Loucy (cell line): ENCODE measurements at regions not wholly inside any gene's neighbourhood (a gene's known extent, or its start where the extent isn't known, plus 50 kb on each side); places are given as distances from the start of the nearest gene placed in this dataset.

Experiments
- CTCF ChIP-seq: fragments of 200-600 bp; sonication (generic); conservative IDR thresholded peaks from 2 replicates; pipeline ENCODE4 v1.5.1; 2014; ENCODE audit warnings: mild to moderate bottlenecking, antibody characterized with exemption, low read length
- EZH2phosphoT487 ChIP-seq: fragments of 200-600 bp; IDR thresholded peaks from 2 replicates; pipeline ENCODE4 v1.6.1; 2018; ENCODE audit warnings: antibody characterized with exemption, mild to moderate bottlenecking, moderate library complexity, borderline replicate concordance

GRCh38 chr3:73214846-73215245, 153.4 kb downstream of the EBLN2 start:
- TF ChIP-seq CTCF (no peak), EZH2phosphoT487 (no peak)
